HepG2 (cell line): ENCODE measurements at regions not wholly inside any gene's neighbourhood (a gene's known extent, or its start where the extent isn't known, plus 50 kb on each side); places are given as distances from the start of the nearest gene placed in this dataset.

Experiments
- ATAC-seq: fragments of 200-7000 bp; cut with Tn5 transposase; 3 replicates; pipeline ENCODE4 v1.9.1; 2020; ENCODE audit warnings: mild to moderate bottlenecking, moderate library complexity
- BruUV-seq: library from RNA; stranded (reverse); fragments of 400-500 nt; replicated peaks from 2 replicates; lab custom pipeline; 2021; lab: Mats Ljungman, UMichigan
- CTCF ChIA-PET: fragments of 300-600 bp; formaldehyde crosslinking; extraction: SDS; loops from one replicate; lab custom pipeline; 2021; ENCODE audit warnings: low total read pairs, inconsistent platforms, low intra/inter-chr PET ratio; lab: Yijun Ruan, JAX
- POLR2A ChIA-PET: fragments of 350-600 bp; sonication (Branson Sonifier 250); formaldehyde crosslinking; loops from one replicate; lab custom pipeline; 2020; ENCODE audit warnings: antibody characterized with exemption, inconsistent platforms; lab: Yijun Ruan, JAX
- DNase-seq: peaks from one replicate; pipeline ENCODE4 v3.0.0-alpha.2; 2015; ENCODE audit warnings: low spot score
- FAIRE-seq: peaks from 3 replicates; lab custom pipeline; 2011; peaks lifted over from hg19 to GRCh38; lab: Jason Lieb, UNC
- H2AFZ ChIP-seq: one replicate; pipeline ENCODE4 v1.6.1; 2011; ENCODE audit warnings: low read length, inconsistent platforms
- H3K27ac ChIP-seq: fragments of 300-600 bp; 3 replicates; pipeline ENCODE4 v1.8.0; 2011; ENCODE audit warnings: mixed run types, mild to moderate bottlenecking, mixed read lengths, low read length, inconsistent platforms; ENCODE audit not compliant: insufficient read depth; ENCODE audit errors: extremely low read length
- H3K27me3 ChIP-seq, 2 experiments: fragments of 200-600 bp in 1 of 2; 2 replicates in 1 of 2; 3 replicates in 1 of 2; pipeline versions ENCODE4 v1.6.0 to v1.8.0; 2011; ENCODE audit warnings: low read length in 2 of 2, mild to moderate bottlenecking in 2 of 2, moderate library complexity in 2 of 2, inconsistent platforms in 1 of 2; ENCODE audit not compliant: insufficient read depth in 2 of 2, control insufficient read depth in 1 of 2
- H3K36me3 ChIP-seq, 2 experiments: fragments of 200-600 bp in 1 of 2; replicated peaks in 1 of 2; 2 replicates in 1 of 2; 3 replicates in 1 of 2; pipeline versions ENCODE4 v1.5.1 to v1.8.0; 2011; ENCODE audit warnings: low read length in 2 of 2, inconsistent platforms in 1 of 2; ENCODE audit not compliant: insufficient read depth in 2 of 2, control insufficient read depth in 1 of 2
- H3K4me1 ChIP-seq: 2 replicates; pipeline ENCODE4 v1.5.1; 2012; ENCODE audit warnings: low read length, inconsistent platforms; ENCODE audit not compliant: insufficient read depth
- H3K4me2 ChIP-seq: 2 replicates; pipeline ENCODE4 v1.6.0; 2011; ENCODE audit warnings: low read depth, low read length, inconsistent platforms
- H3K4me3 ChIP-seq, 3 experiments: fragments of 200-600 bp in 1 of 3; sonication (generic), shearing (Covaris generic) in 1 of 3; replicated peaks in 1 of 3; 2 replicates each; pipeline ENCODE4 v1.5.1; 2011 to 2016; ENCODE audit warnings: low read length in 3 of 3, inconsistent platforms in 2 of 3, low read depth in 2 of 3, mild to moderate bottlenecking in 2 of 3, control low read depth in 1 of 3, mixed read lengths in 1 of 3; ENCODE audit not compliant: insufficient read depth in 1 of 3
- H3K79me2 ChIP-seq: one replicate; pipeline ENCODE4 v1.6.1; 2011; ENCODE audit warnings: low read length, inconsistent platforms; ENCODE audit not compliant: insufficient read depth
- H3K9ac ChIP-seq: 2 replicates; pipeline ENCODE4 v1.6.0; 2011; ENCODE audit warnings: mild to moderate bottlenecking, low read depth, low read length, inconsistent platforms; ENCODE audit not compliant: insufficient read depth
- H3K9me3 ChIP-seq: 2 replicates; pipeline ENCODE4 v1.5.1; 2012; ENCODE audit warnings: mild to moderate bottlenecking, low read length
- H4K20me1 ChIP-seq: 2 replicates; pipeline ENCODE4 v1.6.0; 2011; ENCODE audit warnings: inconsistent platforms, mild to moderate bottlenecking, low read length, moderate library complexity; ENCODE audit not compliant: insufficient read depth
- CREM ChIP-seq, 2 experiments: sonication (generic) in 1 of 2; formaldehyde crosslinking in 1 of 2; IDR thresholded peaks; 2 replicates each; pipeline versions ENCODE4 v1.4.0 to v1.6.1; 2016 to 2020; ENCODE audit warnings: antibody characterized with exemption in 1 of 2, mild to moderate bottlenecking in 1 of 2, missing genetic modification reagents in 1 of 2
- EEA1 ChIP-seq: sonication (generic); formaldehyde crosslinking; IDR thresholded peaks from 2 replicates; pipeline ENCODE4 v1.5.1; 2020; ENCODE audit warnings: mild to moderate bottlenecking, missing genetic modification reagents, borderline replicate concordance
- JDP2 ChIP-seq: sonication (generic); formaldehyde crosslinking; IDR thresholded peaks from 2 replicates; pipeline ENCODE4 v1.8.1; 2022; ENCODE audit warnings: missing genetic modification reagents, borderline replicate concordance
- MXI1 ChIP-seq: IDR thresholded peaks from 3 replicates; pipeline ENCODE4 v1.6.1; 2012; ENCODE audit warnings: low read depth, low read length, inconsistent platforms, borderline replicate concordance
- NFAT5 ChIP-seq: sonication (generic); formaldehyde crosslinking; IDR thresholded peaks from 2 replicates; pipeline ENCODE4 v1.4.0; 2020; ENCODE audit warnings: missing genetic modification reagents
- SIN3A ChIP-seq: IDR thresholded peaks from 2 replicates; pipeline ENCODE4 v1.6.1; 2011; ENCODE audit warnings: low read depth, mild to moderate bottlenecking, control low read depth, low read length, borderline replicate concordance
- SYNCRIP ChIP-seq: fragments of 200-400 bp; formaldehyde crosslinking; IDR thresholded peaks from 2 replicates; pipeline ENCODE4 v1.6.1; 2018; ENCODE audit warnings: mild to moderate bottlenecking, low read depth, low read length; ENCODE audit not compliant: insufficient read depth
- ZKSCAN1 ChIP-seq: fragments of 150-350 bp; IDR thresholded peaks from 2 replicates; pipeline ENCODE4 v1.6.1; 2014; ENCODE audit warnings: low read length
- ZNF24 ChIP-seq: fragments of 450-650 bp; IDR thresholded peaks from 2 replicates; pipeline ENCODE4 v1.6.1; 2017; ENCODE audit warnings: antibody characterized with exemption, mild to moderate bottlenecking
- ZNF256 ChIP-seq: sonication (generic); formaldehyde crosslinking; conservative IDR thresholded peaks from 2 replicates; pipeline ENCODE4 v1.4.0; 2020; ENCODE audit warnings: missing genetic modification reagents
- ZNF512B ChIP-seq: sonication (generic); formaldehyde crosslinking; IDR thresholded peaks from 2 replicates; pipeline ENCODE4 v1.5.1; 2020; ENCODE audit warnings: missing genetic modification reagents, mild to moderate bottlenecking, borderline replicate concordance
- ZNF558 ChIP-seq: sonication (generic); formaldehyde crosslinking; IDR thresholded peaks from 2 replicates; pipeline ENCODE4 v1.9.0; 2022; ENCODE audit warnings: mild to moderate bottlenecking, missing genetic modification reagents, borderline replicate concordance
- ZNF75D ChIP-seq: sonication (generic); formaldehyde crosslinking; IDR thresholded peaks from 2 replicates; pipeline ENCODE4 v1.8.1; 2023; ENCODE audit warnings: missing genetic modification reagents, mild to moderate bottlenecking, borderline replicate concordance
- ZNF766 ChIP-seq: sonication (generic); formaldehyde crosslinking; IDR thresholded peaks from 2 replicates; pipeline ENCODE4 v1.5.0; 2020; ENCODE audit warnings: missing genetic modification reagents, borderline replicate concordance
- WGBS: methylation state at CpG from one replicate; pipeline ENCODE4 v1.1.6; 2017; ENCODE audit warnings: low lambda C conversion rate; 5-methylcytosine and 5-hydroxymethylcytosine counted together
- in situ Hi-C: cut with HindIII; loops from 2 replicates; pipeline ENCODE4 v1.10.0; 2017; ENCODE audit warnings: low pct_unique_long_range_greater_than_20kb; ENCODE audit not compliant: extremely low pct_ligation_motif_present
- intact Hi-C: fragments of 100-400 bp; cut with micrococcal nuclease; formaldehyde crosslinking; loops from one replicate; pipeline ENCODE4 v1.10.0; 2022; ENCODE audit not compliant: unreplicated experiment
- TF ChIP-seq, protein P1 (sequence below): sonication (generic); formaldehyde crosslinking; IDR thresholded peaks from 2 replicates; pipeline ENCODE4 v1.4.0; 2020; ENCODE audit warnings: missing genetic modification reagents, borderline replicate concordance

- peaks cover 23% of the 10 kb centered on the region for H3K4me1 ChIP-seq
- no peaks in the 10 kb centered on the region for H3K79me2 ChIP-seq
- H3K36me3 ChIP-seq, result no peaks in the 10 kb centered on the region
- no peak overlapping the region for H3K27ac ChIP-seq
- 94% methylated on average over 2 of the region's 2 CpGs for WGBS
- H3K4me2 ChIP-seq, result no peak overlapping the region
- ChIA-PET CTCF (no interaction called here), POLR2A (no interaction called here)
- no TSS peak for BruUV-seq
- no peak overlapping the region for H3K4me3 ChIP-seq
- in situ Hi-C loops (no loop called here), intact Hi-C loops (no loop called here)
- DNase-seq (no peak), FAIRE-seq (no peak), ATAC-seq (no peak)
- no peaks in the 10 kb centered on the region for H4K20me1 ChIP-seq
- H2AFZ ChIP-seq, result no peak overlapping the region
- no peaks in the 10 kb centered on the region for H3K27me3 ChIP-seq
- no peaks in the 10 kb centered on the region for H3K9me3 ChIP-seq
- H3K9ac ChIP-seq, result no peak overlapping the region
- TF ChIP-seq SYNCRIP (no peak), ZNF24 (no peak), JDP2 (CRISPR knock-in tag) (no peak), ZNF766 (CRISPR knock-in tag) (no peak), CREM (IDR thresholded peaks at IDR 0.05) (no peak), CREM (CRISPR knock-in tag; IDR thresholded peaks at IDR 0.05) (no peak), SIN3A (no peak), MXI1 (no peak), ZKSCAN1 (no peak), ZNF558 (no peak), EEA1 (CRISPR knock-in tag) (no peak), ZNF75D (no peak), NFAT5 (CRISPR knock-in tag) (no peak), ZNF512B (CRISPR knock-in tag) (no peak), ZNF256 (CRISPR knock-in tag) (no peak)
- TF ChIP-seq, protein P1, sequence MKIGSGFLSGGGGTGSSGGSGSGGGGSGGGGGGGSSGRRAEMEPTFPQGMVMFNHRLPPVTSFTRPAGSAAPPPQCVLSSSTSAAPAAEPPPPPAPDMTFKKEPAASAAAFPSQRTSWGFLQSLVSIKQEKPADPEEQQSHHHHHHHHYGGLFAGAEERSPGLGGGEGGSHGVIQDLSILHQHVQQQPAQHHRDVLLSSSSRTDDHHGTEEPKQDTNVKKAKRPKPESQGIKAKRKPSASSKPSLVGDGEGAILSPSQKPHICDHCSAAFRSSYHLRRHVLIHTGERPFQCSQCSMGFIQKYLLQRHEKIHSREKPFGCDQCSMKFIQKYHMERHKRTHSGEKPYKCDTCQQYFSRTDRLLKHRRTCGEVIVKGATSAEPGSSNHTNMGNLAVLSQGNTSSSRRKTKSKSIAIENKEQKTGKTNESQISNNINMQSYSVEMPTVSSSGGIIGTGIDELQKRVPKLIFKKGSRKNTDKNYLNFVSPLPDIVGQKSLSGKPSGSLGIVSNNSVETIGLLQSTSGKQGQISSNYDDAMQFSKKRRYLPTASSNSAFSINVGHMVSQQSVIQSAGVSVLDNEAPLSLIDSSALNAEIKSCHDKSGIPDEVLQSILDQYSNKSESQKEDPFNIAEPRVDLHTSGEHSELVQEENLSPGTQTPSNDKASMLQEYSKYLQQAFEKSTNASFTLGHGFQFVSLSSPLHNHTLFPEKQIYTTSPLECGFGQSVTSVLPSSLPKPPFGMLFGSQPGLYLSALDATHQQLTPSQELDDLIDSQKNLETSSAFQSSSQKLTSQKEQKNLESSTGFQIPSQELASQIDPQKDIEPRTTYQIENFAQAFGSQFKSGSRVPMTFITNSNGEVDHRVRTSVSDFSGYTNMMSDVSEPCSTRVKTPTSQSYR (CRISPR knock-in tag), result no peak
These were observed 384.0 kb upstream of the TGFBR2 start for GRCh38 chr3:30222441-30222840.
